Large intestine (tissue), 3 donors: ENCODE measurements at regions not wholly inside any gene's neighbourhood (a gene's known extent, or its start where the extent isn't known, plus 50 kb on each side); places are given as distances from the start of the nearest gene placed in this dataset.
A peak's percentile ranks its signal among the peaks of the same experiment; 100 is the strongest.

Experiments used
- DNase-seq, 2 donors: peaks; one replicate each; pipeline versions ENCODE4 v3.0.0 to v3.0.0-alpha.2; 2013
- H3K27ac ChIP-seq: one replicate; pipeline ENCODE4 v1.5.1; 2013; ENCODE audit warnings: low read length
- H3K27me3 ChIP-seq: 2 replicates; pipeline ENCODE4 v1.6.1; 2013; ENCODE audit warnings: low read length; ENCODE audit not compliant: control insufficient read depth, insufficient read depth
- H3K36me3 ChIP-seq: 2 replicates; pipeline ENCODE4 v1.6.1; 2013; ENCODE audit warnings: low read length; ENCODE audit not compliant: control insufficient read depth, insufficient read depth
- H3K4me1 ChIP-seq: one replicate; pipeline ENCODE4 v1.6.1; 2013; ENCODE audit warnings: low read length; ENCODE audit not compliant: control insufficient read depth, insufficient read depth
- H3K4me3 ChIP-seq: one replicate; pipeline ENCODE4 v1.5.1; 2013; ENCODE audit warnings: low read length
- H3K9me3 ChIP-seq: one replicate; pipeline ENCODE4 v1.6.1; 2013; ENCODE audit warnings: mild to moderate bottlenecking, low read depth, low read length, moderate library complexity; ENCODE audit not compliant: control insufficient read depth
- WGBS: methylation state at CpG from one replicate; pipeline ENCODE4 v1.1.5; 2013; ENCODE audit warnings: low lambda C conversion rate; ENCODE audit not compliant: insufficient coverage; 5-methylcytosine and 5-hydroxymethylcytosine counted together

- WGBS: no CpG with 5 or more reads among the region's 9 CpGs
- Histone ChIP-seq H3K36me3 (no peaks in the 10 kb centered on the region), H3K4me1 (no peaks in the 10 kb centered on the region), H3K4me3 (no peak overlapping the region), H3K27ac (no peak overlapping the region), H3K9me3 (no peaks in the 10 kb centered on the region), H3K27me3 (no peaks in the 10 kb centered on the region)
- no peak for DNase-seq
Measured at GRCh38 chrX:45900766-45901615, 644.2 kb downstream of the ZNF674 start.

- no peaks in the 10 kb centered on the region for H3K4me1 ChIP-seq
- DNase-seq: peak in 1 of 2 donors; percentile 34
- WGBS: no CpG with 5 or more reads among the region's 4 CpGs
- H3K27me3 ChIP-seq: no peaks in the 10 kb centered on the region
- no peak overlapping the region for H3K27ac ChIP-seq
- no peak overlapping the region for H3K4me3 ChIP-seq
- H3K9me3 ChIP-seq: no peaks in the 10 kb centered on the region
- no peaks in the 10 kb centered on the region for H3K36me3 ChIP-seq
Measured at GRCh38 chrX:45894864-45895645, 650.2 kb downstream of the ZNF674 start.

GRCh38 chrX:45889471-45889870 lies 655.8 kb downstream of the ZNF674 start:
- DNase-seq: no peak
- H3K36me3 ChIP-seq: no peaks in the 10 kb centered on the region
- no peaks in the 10 kb centered on the region for H3K4me1 ChIP-seq
- no peak overlapping the region for H3K4me3 ChIP-seq
- 80% methylated on average over 1 of the region's 8 CpGs for WGBS
- no peaks in the 10 kb centered on the region for H3K9me3 ChIP-seq
- H3K27me3 ChIP-seq: no peaks in the 10 kb centered on the region
- no peak overlapping the region for H3K27ac ChIP-seq

- no peaks in the 10 kb centered on the region for H3K27me3 ChIP-seq
- no peaks in the 10 kb centered on the region for H3K36me3 ChIP-seq
- no peaks in the 10 kb centered on the region for H3K4me1 ChIP-seq
- no peaks in the 10 kb centered on the region for H3K9me3 ChIP-seq
- H3K4me3 ChIP-seq: no peak overlapping the region
- DNase-seq: no peak
- no peak overlapping the region for H3K27ac ChIP-seq
Measured at GRCh38 chrX:45888518-45888917, 656.7 kb downstream of the ZNF674 start.

GRCh38 chrX:45885931-45886330 lies 659.3 kb downstream of the ZNF674 start:
- no CpG with 5 or more reads among the region's 2 CpGs for WGBS
- no peaks in the 10 kb centered on the region for H3K27me3 ChIP-seq
- H3K4me3 ChIP-seq: no peak overlapping the region
- no peaks in the 10 kb centered on the region for H3K4me1 ChIP-seq
- H3K9me3 ChIP-seq: no peaks in the 10 kb centered on the region
- no peak for DNase-seq
- no peaks in the 10 kb centered on the region for H3K36me3 ChIP-seq
- no peak overlapping the region for H3K27ac ChIP-seq

DNA sequence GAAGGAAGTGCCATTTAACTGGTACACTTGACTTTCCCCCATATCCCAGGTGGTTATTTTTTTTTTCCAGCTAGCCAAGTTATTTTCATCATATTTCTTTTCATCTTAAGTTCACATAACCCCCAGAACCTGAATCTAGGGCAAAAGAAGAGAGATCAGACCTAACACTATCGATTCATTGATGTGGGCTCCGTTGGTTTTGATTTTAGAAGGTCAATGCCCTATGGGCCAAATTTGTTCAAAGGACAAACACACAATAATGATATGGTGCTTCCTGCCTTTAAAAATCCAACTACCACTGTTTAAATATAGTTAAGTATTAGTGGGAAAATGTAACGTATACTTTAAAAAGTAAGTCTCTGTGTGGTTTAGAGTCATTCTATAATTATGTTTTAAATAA lies 665.7 kb downstream of the ZNF674 start:
- Histone ChIP-seq H3K9me3 (no peaks in the 10 kb centered on the region), H3K36me3 (no peaks in the 10 kb centered on the region), H3K27me3 (no peaks in the 10 kb centered on the region), H3K27ac (no peak overlapping the region), H3K4me3 (no peak overlapping the region), H3K4me1 (no peaks in the 10 kb centered on the region)
- DNase-seq: no peak
- WGBS: no CpG with 5 or more reads among the region's 3 CpGs

DNA sequence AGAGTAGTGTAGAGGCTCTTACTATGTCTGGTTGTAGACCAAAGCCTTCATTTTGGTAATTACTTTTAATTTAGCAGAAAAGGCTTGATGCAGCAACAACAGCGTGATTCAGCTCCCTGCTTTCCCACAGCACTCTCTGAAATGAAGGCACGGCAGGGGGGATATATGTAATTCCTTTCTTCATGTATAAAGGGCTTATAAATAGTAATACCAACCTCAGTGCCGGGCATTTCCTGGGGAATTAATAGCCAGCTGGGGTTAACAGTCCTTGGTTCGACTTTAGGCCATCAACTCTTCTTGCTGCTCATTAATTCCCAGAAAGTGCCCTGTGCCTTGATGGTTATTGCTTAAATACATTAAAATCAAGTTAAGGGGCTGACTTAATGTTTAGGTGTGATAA lies 669.0 kb downstream of the ZNF674 start:
- Histone ChIP-seq H3K4me1 (peaks cover 3% of the 10 kb centered on the region), H3K9me3 (no peaks in the 10 kb centered on the region), H3K27ac (no peak overlapping the region), H3K36me3 (no peaks in the 10 kb centered on the region), H3K27me3 (no peaks in the 10 kb centered on the region), H3K4me3 (no peak overlapping the region)
- no CpG with 5 or more reads among the region's 4 CpGs for WGBS
- no peak for DNase-seq

- H3K4me3 ChIP-seq: no peak overlapping the region
- peak; percentile 56 to 57 for DNase-seq
- H3K9me3 ChIP-seq: no peaks in the 10 kb centered on the region
- H3K36me3 ChIP-seq: no peaks in the 10 kb centered on the region
- no CpG with 5 or more reads among the region's 3 CpGs for WGBS
- no peaks in the 10 kb centered on the region for H3K27me3 ChIP-seq
- H3K4me1 ChIP-seq: peaks cover 3% of the 10 kb centered on the region
- no peak overlapping the region for H3K27ac ChIP-seq
Measured at GRCh38 chrX:45873781-45874180, 671.4 kb downstream of the ZNF674 start.

- Histone ChIP-seq H3K27me3 (no peaks in the 10 kb centered on the region), H3K27ac (no peak overlapping the region), H3K4me3 (no peak overlapping the region), H3K36me3 (no peaks in the 10 kb centered on the region), H3K4me1 (peaks cover 3% of the 10 kb centered on the region), H3K9me3 (no peaks in the 10 kb centered on the region)
- WGBS: no CpG with 5 or more reads among the region's 1 CpG
- no peak for DNase-seq
Measured at GRCh38 chrX:45872480-45872879, 671.8 kb upstream of the DIPK2B start.

DNA sequence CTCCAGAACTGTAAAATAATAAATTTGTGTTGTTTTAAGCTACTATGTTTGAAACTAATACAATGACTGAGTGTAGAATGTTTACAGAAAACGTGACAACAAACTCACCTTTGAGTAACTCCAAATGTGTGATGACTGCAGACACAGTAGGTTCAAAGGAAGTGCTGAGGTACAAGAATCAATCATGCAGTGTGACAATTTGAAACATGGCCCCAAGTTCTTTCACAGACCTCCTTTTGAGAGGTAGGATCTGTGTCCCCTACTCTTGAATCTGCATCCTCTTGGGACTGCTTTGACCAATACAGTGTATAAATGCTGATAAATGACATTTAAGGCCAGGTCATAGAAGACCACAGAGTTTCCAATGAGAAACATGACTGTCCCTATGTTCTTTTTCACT lies 667.7 kb upstream of the DIPK2B start:
- WGBS: 20% methylated on average over 1 of the region's 1 CpG
- no peak overlapping the region for H3K4me3 ChIP-seq
- H3K9me3 ChIP-seq: no peaks in the 10 kb centered on the region
- H3K27me3 ChIP-seq: no peaks in the 10 kb centered on the region
- no peaks in the 10 kb centered on the region for H3K36me3 ChIP-seq
- H3K27ac ChIP-seq: no peak overlapping the region
- DNase-seq: peak in 1 of 2 donors; percentile 26
- H3K4me1 ChIP-seq: no peaks in the 10 kb centered on the region
